Cardiac fibroblast (primary cell): ENCODE measurements at regions not wholly inside any gene's neighbourhood (a gene's known extent, or its start where the extent isn't known, plus 50 kb on each side); places are given as distances from the start of the nearest gene placed in this dataset.
A peak's percentile ranks its signal among the peaks of the same experiment; 100 is the strongest.

Experiments
- DNase-seq, 2 donors: peaks; one replicate each; pipeline versions ENCODE4 v3.0.0 to v3.0.0-alpha.2; 2010; ENCODE audit warnings: low read depth in 2 of 2
- H3K4me3 ChIP-seq, 2 donors: replicated peaks in 1 of 2; 1 replicate in 1 of 2; 2 replicates in 1 of 2; pipeline ENCODE4 v1.5.1; 2011; ENCODE audit warnings: low read depth in 2 of 2, low read length in 2 of 2, mild to moderate bottlenecking in 2 of 2, moderate library complexity in 1 of 2
- CTCF ChIP-seq: IDR thresholded peaks from one replicate; pipeline ENCODE4 v1.5.1; 2011; ENCODE audit warnings: low read depth, mild to moderate bottlenecking, low read length, inconsistent platforms

GRCh38 chr2:236862961-236863728, 222.5 kb upstream of the COPS8 start:
- TF ChIP-seq CTCF: no peak
- peak; percentile 51 to 57 for DNase-seq
- H3K4me3 ChIP-seq: no peak overlapping the region

GRCh38 chr2:236863729-236864126, 222.0 kb upstream of the COPS8 start:
- no peak overlapping the region for H3K4me3 ChIP-seq
- no peak for TF ChIP-seq CTCF
- no peak for DNase-seq

- no peak for TF ChIP-seq CTCF
- DNase-seq: no peak
- no peak overlapping the region for H3K4me3 ChIP-seq
These were observed 220.6 kb upstream of the COPS8 start for GRCh38 chr2:236865052-236865451.

GRCh38 chr2:236866542-236867340, 218.9 kb upstream of the COPS8 start:
- H3K4me3 ChIP-seq: no peak overlapping the region
- no peak for DNase-seq
- TF ChIP-seq CTCF: no peak

GRCh38 chr2:236867441-236868260, 218.0 kb upstream of the COPS8 start:
- no peak overlapping the region for H3K4me3 ChIP-seq
- no peak for DNase-seq
- no peak for TF ChIP-seq CTCF

- DNase-seq: no peak
- TF ChIP-seq CTCF: no peak
- no peak overlapping the region for H3K4me3 ChIP-seq
These were observed 215.3 kb upstream of the COPS8 start for GRCh38 chr2:236870370-236870769.
